Stimulated activated CD4-positive, alpha-beta T cell treated with anti-CD3 and anti-CD28 coated beads, Interleukin-1b, Interleukin-23, amount 100 ng/mL, for 48 hours (primary cell): ENCODE measurements at regions not wholly inside any gene's neighbourhood (a gene's known extent, or its start where the extent isn't known, plus 50 kb on each side); places are given as distances from the start of the nearest gene placed in this dataset.
"Not testable (repeated sequence)": the region's sequence is repeated elsewhere in the genome, so short reads cannot be mapped to it uniquely, and the experiment has no call there.

ENCODE experiments used
- DNase-seq: peaks from one replicate; pipeline ENCODE4 v3.0.0-alpha.2; 2020

DNA sequence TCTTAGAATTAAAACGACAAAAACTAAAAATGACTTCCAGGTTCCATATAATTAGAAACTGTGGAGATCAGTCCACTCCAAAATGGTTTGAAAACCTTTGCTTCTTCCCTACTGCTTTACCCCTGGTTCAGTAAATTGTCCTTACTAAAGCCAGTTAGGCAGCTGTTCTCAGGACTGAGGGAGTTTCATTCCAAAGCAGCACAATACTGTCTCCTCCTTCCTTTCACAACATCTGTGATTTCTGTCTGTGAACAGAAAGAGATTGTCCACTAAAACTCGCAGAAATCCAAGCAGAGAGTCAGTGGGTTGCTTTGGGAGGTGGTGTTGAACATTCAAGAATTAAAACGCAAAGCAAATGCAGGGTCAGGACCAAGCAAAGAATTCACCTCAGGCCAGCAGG is 740.8 kb upstream of the ZNF608 start:
- no peak for DNase-seq

DNA sequence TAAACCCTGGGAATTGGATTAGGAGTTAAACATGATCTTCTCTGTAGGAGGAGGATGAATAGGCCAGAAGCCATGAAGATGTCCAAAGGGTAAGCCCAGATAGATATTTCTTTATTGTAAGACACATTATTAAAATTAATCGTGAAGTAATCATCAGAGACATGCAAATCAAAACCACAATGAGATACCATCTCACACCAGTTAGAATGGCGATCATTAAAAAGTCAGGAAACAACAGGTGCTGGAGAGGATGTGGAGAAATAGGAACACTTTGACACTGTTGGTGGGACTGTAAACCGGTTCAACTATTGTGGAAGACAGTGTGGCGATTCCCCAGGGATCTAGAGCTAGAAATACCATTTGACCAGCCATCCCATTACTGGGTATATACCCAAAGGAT is 741.2 kb upstream of the ZNF608 start:
- DNase-seq, result not testable (repeated sequence)

DNA sequence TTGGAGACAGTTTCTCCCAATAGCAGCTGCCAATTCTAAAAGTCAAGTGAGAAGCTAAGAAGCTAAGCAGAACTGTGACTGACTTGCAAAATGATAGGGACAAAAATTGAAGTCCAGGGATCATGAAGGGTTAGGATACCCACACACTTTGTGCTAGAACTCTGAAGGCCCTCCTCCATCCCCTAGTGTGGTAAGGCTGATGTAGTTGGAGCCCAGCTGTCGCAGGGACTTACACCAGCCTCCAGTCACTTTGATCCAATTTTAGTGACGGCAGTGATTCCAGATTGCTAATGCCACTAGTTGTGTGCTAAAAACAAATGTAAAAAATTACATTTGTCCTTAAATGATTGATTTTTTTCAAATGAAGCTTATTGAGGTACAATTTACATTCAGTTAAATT is 742.7 kb upstream of the ZNF608 start:
- DNase-seq, result no peak

- no peak for DNase-seq
Measured at GRCh38 chr5:125491986-125492492, 745.6 kb upstream of the ZNF608 start.

- no peak for DNase-seq
Measured at GRCh38 chr5:125492977-125493376, 746.5 kb upstream of the ZNF608 start.

DNA sequence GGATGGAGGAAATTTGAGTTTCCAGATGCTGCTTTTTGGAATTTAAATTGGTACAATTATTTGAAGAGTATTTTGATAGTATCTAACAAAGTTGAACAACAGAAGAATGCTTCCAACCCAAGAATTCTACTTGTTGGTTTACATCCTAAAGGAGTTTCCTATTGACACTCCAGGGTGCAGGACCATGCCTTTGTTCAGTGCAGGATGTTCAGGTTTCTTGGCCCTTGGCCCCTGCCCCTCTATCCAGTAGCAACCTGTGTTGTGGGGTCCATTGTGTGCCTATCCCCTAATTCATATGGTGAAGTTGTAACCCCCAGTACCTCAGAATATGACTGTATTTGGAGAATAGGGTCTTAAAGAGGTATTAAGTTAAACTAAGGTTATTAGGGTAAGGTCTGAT is 750.0 kb upstream of the ZNF608 start:
- no peak for DNase-seq

DNA sequence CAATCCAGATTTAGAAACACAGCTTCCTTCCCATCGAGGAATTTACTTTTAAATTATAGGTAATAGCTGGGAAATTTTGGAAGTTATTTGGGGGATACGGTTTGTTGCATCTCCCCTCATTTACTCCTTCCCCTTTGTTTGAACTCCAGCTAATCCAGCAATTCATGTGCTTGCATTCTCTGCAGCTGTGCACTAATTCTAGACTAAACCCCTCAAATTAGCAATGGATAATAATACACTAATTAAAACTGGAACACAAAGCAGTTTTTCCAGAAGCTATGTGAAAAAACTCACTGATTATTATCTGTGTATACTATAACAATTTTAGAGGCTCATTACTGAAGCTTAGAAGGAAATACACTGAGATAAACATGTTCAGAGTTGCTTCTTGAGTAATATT is 751.2 kb upstream of the ZNF608 start:
- DNase-seq, result no peak

GRCh38 chr5:125499636-125500332 is 753.3 kb upstream of the ZNF608 start:
- no peak for DNase-seq

GRCh38 chr5:125501396-125501795 is 755.0 kb upstream of the ZNF608 start:
- DNase-seq, result no peak

DNA sequence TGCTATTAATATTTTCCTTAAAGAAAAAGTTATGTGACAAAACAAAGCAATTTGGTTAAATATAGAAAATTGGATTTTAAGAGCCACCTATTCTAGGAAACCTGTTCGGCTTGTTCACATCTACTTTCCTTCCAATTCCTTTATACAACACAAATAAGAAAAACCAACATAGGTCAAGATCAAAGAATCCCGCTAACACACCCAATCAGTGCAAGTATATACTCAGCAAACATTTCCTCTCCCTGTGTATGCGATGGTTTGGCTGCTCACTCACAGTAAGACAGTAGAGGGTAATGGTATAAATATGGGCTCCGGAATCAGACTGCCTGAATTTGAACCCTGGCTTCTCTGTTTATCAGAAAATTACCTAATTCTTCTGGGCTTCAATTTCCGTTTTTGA is 757.5 kb upstream of the ZNF608 start:
- DNase-seq, result no peak

DNA sequence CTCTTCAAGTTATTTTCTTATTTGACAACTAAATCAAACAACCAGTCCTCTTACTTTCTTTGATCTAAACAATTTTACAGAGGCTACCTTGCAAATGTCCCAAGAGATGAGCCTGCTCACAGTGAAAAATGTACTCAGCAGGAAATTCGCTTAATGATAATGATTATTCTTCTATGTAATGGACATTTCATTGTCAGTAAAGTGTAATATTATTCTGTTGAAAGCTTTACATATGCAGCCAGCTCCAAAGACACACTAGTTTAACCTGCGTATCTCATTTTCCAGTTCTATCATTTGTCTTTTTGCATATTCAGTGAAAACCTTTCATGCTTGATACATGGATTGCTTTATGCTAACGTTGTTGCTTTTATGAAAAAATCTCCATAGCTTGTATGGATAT is 758.7 kb upstream of the ZNF608 start:
- no peak for DNase-seq

- no peak for DNase-seq
Measured at GRCh38 chr5:125506124-125506523, 759.7 kb upstream of the ZNF608 start.

DNA sequence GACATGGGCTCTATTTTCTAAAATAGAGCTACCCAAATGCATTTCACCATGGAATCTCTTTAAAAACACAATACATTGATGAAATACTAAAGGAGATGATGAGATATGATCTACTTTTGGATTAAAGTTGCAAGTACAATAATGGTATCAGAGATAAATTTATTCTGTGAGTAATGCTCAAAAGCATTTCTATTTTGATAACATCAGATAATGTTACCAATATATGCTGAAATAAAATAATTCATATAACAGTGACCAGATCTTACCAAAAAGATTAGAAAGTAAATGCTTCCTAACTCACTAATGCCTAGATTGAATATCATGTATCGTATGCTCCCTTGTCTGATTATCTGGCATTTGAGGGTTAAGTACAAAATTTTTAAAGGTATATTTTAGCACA is 761.8 kb upstream of the ZNF608 start:
- no peak for DNase-seq

GRCh38 chr5:125510651-125511050 is 764.2 kb upstream of the ZNF608 start:
- no peak for DNase-seq

GRCh38 chr5:125517973-125518550 is 771.6 kb upstream of the ZNF608 start:
- DNase-seq, result no peak

DNA sequence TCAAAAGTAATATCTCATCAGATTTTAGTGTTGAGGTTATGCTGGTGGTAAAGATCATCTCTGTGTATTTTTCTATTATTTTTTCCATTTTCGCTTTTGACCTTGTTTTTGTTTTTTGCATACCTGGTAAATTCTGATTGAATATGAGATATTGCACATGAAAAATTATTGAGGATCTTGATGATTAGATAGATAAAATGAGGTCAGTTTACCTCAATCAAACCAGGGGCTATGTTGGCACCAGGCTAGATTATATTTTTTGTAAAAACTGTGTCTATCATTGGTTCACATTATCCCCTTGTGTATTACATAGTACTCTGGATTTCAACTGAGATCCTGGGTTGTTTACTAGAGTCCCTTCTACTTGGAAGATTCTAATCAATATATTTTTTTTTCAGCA is 774.9 kb upstream of the ZNF608 start:
- DNase-seq, result no peak

GRCh38 chr5:125525356-125525755 is 778.9 kb upstream of the ZNF608 start:
- no peak for DNase-seq

GRCh38 chr5:125526966-125527365 is 780.5 kb upstream of the ZNF608 start:
- no peak for DNase-seq

DNA sequence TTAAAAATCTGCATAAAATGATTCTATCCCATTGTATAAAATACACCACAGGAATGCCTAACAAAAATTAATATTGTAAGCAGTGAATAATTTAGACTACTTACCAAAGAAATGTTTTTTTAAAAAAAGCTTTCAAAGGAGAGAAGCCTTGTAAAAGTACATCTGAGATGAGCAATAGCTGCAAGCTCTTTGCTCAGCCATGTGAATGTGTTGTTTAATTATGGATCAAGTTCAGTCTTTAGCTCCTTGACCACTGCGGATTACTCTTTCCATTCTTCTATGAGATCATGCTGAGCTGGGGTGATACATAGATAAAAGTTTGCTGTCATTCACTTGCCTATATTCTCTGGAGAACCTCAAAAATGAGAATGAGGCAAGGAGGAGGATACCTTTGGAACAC is 782.4 kb upstream of the ZNF608 start:
- no peak for DNase-seq

GRCh38 chr5:125530833-125531615 is 784.6 kb upstream of the ZNF608 start:
- no peak for DNase-seq

DNA sequence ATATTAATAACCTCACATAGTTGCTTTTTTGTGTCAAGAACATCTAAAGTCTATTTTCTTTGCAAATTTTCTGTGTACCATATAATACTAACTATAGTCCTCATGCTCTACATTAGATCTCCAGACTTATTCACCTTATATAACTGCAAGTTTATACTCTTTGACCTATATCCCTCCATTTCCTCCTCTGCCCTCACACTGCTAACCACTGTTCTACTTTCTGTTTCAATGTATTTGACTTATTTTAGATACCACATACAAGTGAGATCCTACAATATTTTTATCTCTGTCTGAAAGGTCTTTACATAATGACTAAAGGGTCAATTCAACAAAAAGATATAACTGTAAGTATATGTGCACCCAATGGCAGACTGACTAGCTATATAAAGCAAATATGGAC is 789.7 kb upstream of the ZNF608 start:
- no peak for DNase-seq

DNA sequence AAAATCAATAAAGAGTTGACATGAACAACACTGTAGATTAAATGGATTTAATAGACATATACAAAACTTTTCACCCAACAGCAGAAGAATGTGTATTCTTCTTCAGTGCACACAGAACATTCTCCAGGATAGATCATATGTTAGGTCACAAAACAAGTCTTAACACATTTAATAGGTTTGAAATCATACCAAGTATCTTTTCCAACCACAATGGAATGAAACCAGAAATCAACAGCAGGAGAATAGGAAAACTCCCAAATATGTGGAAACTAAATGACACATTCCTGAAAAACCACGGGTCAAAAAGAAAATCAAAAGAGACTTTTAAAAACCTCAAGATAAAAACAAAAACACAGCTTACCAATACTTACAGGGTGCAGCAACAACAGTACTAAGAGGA is 790.1 kb upstream of the ZNF608 start:
- DNase-seq, result no peak

DNA sequence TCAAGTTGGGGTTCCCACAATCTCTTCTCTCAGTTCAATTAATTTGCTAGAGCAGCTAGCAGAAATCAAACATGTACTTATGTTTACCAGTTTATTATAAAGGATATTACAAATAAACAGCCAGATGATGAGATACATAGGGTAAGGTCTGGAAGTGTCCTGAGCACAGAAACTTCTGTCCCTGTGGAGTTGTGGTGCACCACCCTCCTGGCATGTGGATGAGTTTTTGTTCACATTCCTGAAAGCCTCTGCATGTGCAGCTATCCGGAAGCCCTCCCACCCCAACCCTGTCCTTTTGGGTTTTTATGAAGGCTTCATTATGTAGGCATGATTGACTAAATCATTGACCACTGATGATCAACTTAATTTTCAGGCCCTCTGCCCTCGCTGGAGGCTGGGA is 791.2 kb upstream of the ZNF608 start:
- no peak for DNase-seq

- DNase-seq, result no peak
Measured at GRCh38 chr5:125538469-125538868, 792.0 kb upstream of the ZNF608 start.
